ENCODE measurements at regions not wholly inside any gene's neighbourhood (a gene's known extent, or its start where the extent isn't known, plus 50 kb on each side); places are given as distances from the start of the nearest gene placed in this dataset.
"Not testable (repeated sequence)": the region's sequence is repeated elsewhere in the genome, so short reads cannot be mapped to it uniquely, and the experiment has no call there.

DNA sequence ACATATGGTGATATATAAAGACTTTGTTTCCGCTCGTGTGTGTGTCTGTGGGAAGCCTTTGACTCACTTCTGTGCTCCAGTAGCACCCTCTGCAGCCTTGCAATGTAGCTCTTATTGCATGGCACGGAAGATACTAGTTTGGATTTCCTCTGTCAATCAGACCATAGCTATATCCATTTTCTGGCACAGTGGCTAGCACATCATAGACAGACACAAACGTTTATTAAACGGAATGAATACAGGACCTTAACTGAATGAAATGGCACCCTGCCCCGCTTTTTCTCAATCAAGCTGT lies 124.0 kb upstream of the PTPN20 start:
- H3K9ac ChIP-seq (ENCODE audit: insufficient read depth in 1 of 2, low read length in 2 of 2), result peak overlapping the region in 1 of 2 donors; percentile 58
- peak; percentile 35 to 56 (median 38) for DNase-seq

DNA sequence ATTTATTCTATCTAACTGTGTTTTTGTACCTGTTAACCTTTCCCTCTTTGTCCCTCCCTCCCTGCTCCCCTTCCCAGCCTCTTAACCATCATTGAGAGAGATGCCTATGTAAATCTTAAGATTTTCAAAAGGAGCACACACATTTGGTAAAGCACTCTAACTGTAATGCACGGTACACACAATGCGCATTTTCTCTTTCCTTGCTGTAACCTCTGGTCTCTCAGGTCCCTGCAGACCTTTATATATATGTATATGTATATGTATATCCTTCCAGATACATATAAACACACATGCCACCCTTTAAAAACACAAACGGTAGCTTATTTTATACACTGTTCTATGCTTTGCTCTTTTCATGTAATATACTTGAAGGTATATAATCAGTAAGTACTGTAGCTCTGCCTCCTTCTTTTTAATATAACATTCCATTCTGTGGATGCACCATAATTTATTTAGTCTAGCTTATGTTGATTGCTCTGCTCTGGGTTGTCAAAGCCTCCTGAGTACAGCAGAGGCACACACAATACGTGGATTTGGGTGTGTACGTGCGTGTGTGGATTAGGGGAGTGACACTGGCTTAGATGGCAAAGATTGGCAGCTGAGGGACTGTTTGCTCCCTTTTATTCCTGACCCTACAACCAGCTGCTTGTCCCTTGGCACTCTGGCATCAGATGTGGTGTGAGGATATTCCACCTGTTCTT lies 118.4 kb upstream of the PTPN20 start:
- WGBS, 2 donors, result 95 to 96% methylated on average over 3 of the region's 6 CpGs

More for the DNA sequence above, 124.0 kb upstream of the PTPN20 start:
- Histone ChIP-seq H3K4me3 (peak overlapping the region; percentile 18), H3K4me1 (ENCODE audit: control insufficient read depth in 5 of 5, insufficient read depth in 5 of 5, low read length in 5 of 5) (peaks cover 0 to 3% (median 0%) of the 10 kb centered on the region in 5 donors), H3K9me3 (ENCODE audit: control insufficient read depth in 4 of 4, insufficient read depth in 3 of 4, low read length in 3 of 4) (no peaks in the 10 kb centered on the region), H3K27ac (ENCODE audit: low read depth in 1 of 2, low read length in 1 of 2) (peak overlapping the region in 1 of 2 donors; percentile 26), H3K36me3 (ENCODE audit: control insufficient read depth in 4 of 4, insufficient read depth in 4 of 4, low read length in 4 of 4) (peaks cover 0 to 1% (median 0%) of the 10 kb centered on the region in 4 donors), H3K27me3 (ENCODE audit: control insufficient read depth in 3 of 3, insufficient read depth in 3 of 3, low read length in 2 of 3) (no peaks in the 10 kb centered on the region)
- WGBS, 2 donors, result 11 to 15% methylated on average over 6 of the region's 6 CpGs
- no peak for TF ChIP-seq CTCF (IDR thresholded peaks at IDR 0.05; ENCODE audit: control extremely low read depth, extremely low read depth)
- no peak for ATAC-seq (ENCODE audit: insufficient read depth, low FRiP score)

DNA sequence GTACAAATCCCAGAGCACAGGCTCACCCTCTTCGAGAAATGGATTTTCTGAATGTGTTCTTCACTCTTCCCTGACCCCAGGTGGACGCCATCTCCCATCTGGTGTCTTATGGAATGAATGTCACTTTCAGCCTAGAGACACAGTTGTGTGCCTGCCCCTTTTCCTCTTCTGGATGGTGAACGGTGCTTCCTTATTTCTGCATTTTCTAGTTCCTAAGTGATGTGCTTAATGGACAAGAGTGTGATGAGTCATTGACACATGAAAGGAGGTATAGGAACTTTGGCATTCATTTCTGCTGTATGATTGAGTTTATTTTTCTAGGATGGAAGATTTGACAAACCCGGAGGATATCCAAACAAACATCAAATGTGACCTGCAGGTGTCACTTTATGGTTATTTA lies 114.9 kb upstream of the PTPN20 start:
- H3K27ac ChIP-seq (ENCODE audit: low read depth in 1 of 2, low read length in 1 of 2); H3K4me1 ChIP-seq (ENCODE audit: control insufficient read depth in 5 of 5, insufficient read depth in 5 of 5, low read length in 5 of 5); H3K9ac ChIP-seq (ENCODE audit: insufficient read depth in 1 of 2, low read length in 2 of 2); H3K36me3 ChIP-seq (ENCODE audit: control insufficient read depth in 4 of 4, insufficient read depth in 4 of 4, low read length in 4 of 4); H3K27me3 ChIP-seq (ENCODE audit: control insufficient read depth in 3 of 3, insufficient read depth in 3 of 3, low read length in 2 of 3); ATAC-seq (ENCODE audit: insufficient read depth, low FRiP score); H3K4me3 ChIP-seq; DNase-seq; H3K9me3 ChIP-seq (ENCODE audit: control insufficient read depth in 4 of 4, insufficient read depth in 3 of 4, low read length in 3 of 4): not testable (repeated sequence)
- WGBS, 2 donors, result 78 to 83% methylated on average over 4 of the region's 4 CpGs

More for the DNA sequence above, 118.4 kb upstream of the PTPN20 start:
- H3K9ac ChIP-seq (ENCODE audit: insufficient read depth in 1 of 2, low read length in 2 of 2); H3K36me3 ChIP-seq (ENCODE audit: control insufficient read depth in 4 of 4, insufficient read depth in 4 of 4, low read length in 4 of 4); H3K4me1 ChIP-seq (ENCODE audit: control insufficient read depth in 5 of 5, insufficient read depth in 5 of 5, low read length in 5 of 5); DNase-seq; H3K27ac ChIP-seq (ENCODE audit: low read depth in 1 of 2, low read length in 1 of 2); ATAC-seq (ENCODE audit: insufficient read depth, low FRiP score); H3K9me3 ChIP-seq (ENCODE audit: control insufficient read depth in 4 of 4, insufficient read depth in 3 of 4, low read length in 3 of 4); H3K27me3 ChIP-seq (ENCODE audit: control insufficient read depth in 3 of 3, insufficient read depth in 3 of 3, low read length in 2 of 3); H3K4me3 ChIP-seq: not testable (repeated sequence)

DNA sequence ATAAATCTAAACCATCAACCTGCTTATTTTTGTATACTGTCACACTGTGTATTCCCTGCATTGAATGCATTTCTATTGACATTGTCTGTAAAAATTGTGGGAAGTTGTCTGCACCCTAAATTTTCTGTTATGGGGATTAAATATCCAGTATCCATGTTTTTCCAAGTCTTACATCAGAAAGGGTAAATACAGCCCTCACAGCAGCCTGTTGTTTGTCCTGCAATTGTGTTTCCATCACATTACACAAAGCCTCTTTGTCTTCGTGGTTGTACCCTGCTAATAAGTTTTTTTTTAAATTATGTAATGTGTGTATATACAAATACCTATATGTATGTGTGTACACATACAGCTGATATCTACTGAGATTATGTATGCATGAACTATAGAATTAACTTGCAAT lies 109.2 kb upstream of the PTPN20 start:
- not testable (repeated sequence) for H3K4me1 ChIP-seq (ENCODE audit: control insufficient read depth in 5 of 5, insufficient read depth in 5 of 5, low read length in 5 of 5); H3K9ac ChIP-seq (ENCODE audit: insufficient read depth in 1 of 2, low read length in 2 of 2); ATAC-seq (ENCODE audit: insufficient read depth, low FRiP score); H3K36me3 ChIP-seq (ENCODE audit: control insufficient read depth in 4 of 4, insufficient read depth in 4 of 4, low read length in 4 of 4); H3K27ac ChIP-seq (ENCODE audit: low read depth in 1 of 2, low read length in 1 of 2); H3K9me3 ChIP-seq (ENCODE audit: control insufficient read depth in 4 of 4, insufficient read depth in 3 of 4, low read length in 3 of 4); H3K4me3 ChIP-seq; H3K27me3 ChIP-seq (ENCODE audit: control insufficient read depth in 3 of 3, insufficient read depth in 3 of 3, low read length in 2 of 3)
- peak in 1 of 3 donors; percentile 11 for DNase-seq
- 82 to 92% methylated on average over 1 of the region's 1 CpG for WGBS, 2 donors

GRCh38 chr10:46803082-46803481 lies 108.1 kb upstream of the PTPN20 start:
- WGBS, 2 donors, result 88% methylated on average over 1 of the region's 1 CpG
- not testable (repeated sequence) for H3K9ac ChIP-seq (ENCODE audit: insufficient read depth in 1 of 2, low read length in 2 of 2); H3K4me1 ChIP-seq (ENCODE audit: control insufficient read depth in 5 of 5, insufficient read depth in 5 of 5, low read length in 5 of 5); ATAC-seq (ENCODE audit: insufficient read depth, low FRiP score); H3K9me3 ChIP-seq (ENCODE audit: control insufficient read depth in 4 of 4, insufficient read depth in 3 of 4, low read length in 3 of 4); H3K4me3 ChIP-seq; H3K27ac ChIP-seq (ENCODE audit: low read depth in 1 of 2, low read length in 1 of 2); H3K27me3 ChIP-seq (ENCODE audit: control insufficient read depth in 3 of 3, insufficient read depth in 3 of 3, low read length in 2 of 3); H3K36me3 ChIP-seq (ENCODE audit: control insufficient read depth in 4 of 4, insufficient read depth in 4 of 4, low read length in 4 of 4)
- peak in 1 of 3 donors; percentile 0 for DNase-seq

GRCh38 chr10:46810222-46810621 lies 101.0 kb upstream of the PTPN20 start:
- not testable (repeated sequence) for H3K27ac ChIP-seq (ENCODE audit: low read depth in 1 of 2, low read length in 1 of 2); DNase-seq; H3K9ac ChIP-seq (ENCODE audit: insufficient read depth in 1 of 2, low read length in 2 of 2); ATAC-seq (ENCODE audit: insufficient read depth, low FRiP score); H3K4me1 ChIP-seq (ENCODE audit: control insufficient read depth in 5 of 5, insufficient read depth in 5 of 5, low read length in 5 of 5); H3K36me3 ChIP-seq (ENCODE audit: control insufficient read depth in 4 of 4, insufficient read depth in 4 of 4, low read length in 4 of 4); H3K4me3 ChIP-seq; H3K9me3 ChIP-seq (ENCODE audit: control insufficient read depth in 4 of 4, insufficient read depth in 3 of 4, low read length in 3 of 4); H3K27me3 ChIP-seq (ENCODE audit: control insufficient read depth in 3 of 3, insufficient read depth in 3 of 3, low read length in 2 of 3)
- 95 to 96% methylated on average over 3 of the region's 3 CpGs for WGBS, 2 donors

DNA sequence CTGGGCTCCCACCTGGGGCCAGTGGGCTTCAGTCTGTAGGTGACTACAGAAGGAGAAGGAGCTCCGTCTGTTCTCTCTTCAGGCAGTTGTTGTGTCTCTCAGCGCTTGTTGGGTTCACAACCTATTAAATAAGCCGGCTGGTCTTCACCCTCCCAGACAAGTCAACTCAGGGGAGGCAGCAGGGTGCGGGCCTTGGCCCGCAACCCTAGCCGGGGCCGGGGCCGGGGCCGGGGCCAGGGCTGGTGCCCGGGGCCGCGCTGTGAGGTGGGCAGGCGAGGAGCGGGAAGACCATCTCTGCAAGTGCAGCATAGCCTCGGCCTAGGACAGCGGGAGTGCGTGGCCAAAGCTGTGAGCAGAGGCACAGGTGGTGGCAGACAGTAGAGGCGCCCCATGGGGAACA lies 95.1 kb upstream of the PTPN20 start:
- not testable (repeated sequence) for H3K9me3 ChIP-seq (ENCODE audit: control insufficient read depth in 4 of 4, insufficient read depth in 3 of 4, low read length in 3 of 4); ATAC-seq (ENCODE audit: insufficient read depth, low FRiP score); H3K4me3 ChIP-seq; H3K9ac ChIP-seq (ENCODE audit: insufficient read depth in 1 of 2, low read length in 2 of 2); H3K4me1 ChIP-seq (ENCODE audit: control insufficient read depth in 5 of 5, insufficient read depth in 5 of 5, low read length in 5 of 5); H3K27me3 ChIP-seq (ENCODE audit: control insufficient read depth in 3 of 3, insufficient read depth in 3 of 3, low read length in 2 of 3); H3K27ac ChIP-seq (ENCODE audit: low read depth in 1 of 2, low read length in 1 of 2); DNase-seq; H3K36me3 ChIP-seq (ENCODE audit: control insufficient read depth in 4 of 4, insufficient read depth in 4 of 4, low read length in 4 of 4)
- WGBS, 2 donors, result 94% methylated on average over 14 of the region's 18 CpGs; no CpG with 5 or more reads in 1 of the 2 donors
